ENCODE measurements at regions not wholly inside any gene's neighbourhood (a gene's known extent, or its start where the extent isn't known, plus 50 kb on each side); places are given as distances from the start of the nearest gene placed in this dataset.

- peak; percentile 22 for DNase-seq (ENCODE audit: low spot score)
Measured at GRCh38 chr11:128365044-128365443, 222.3 kb downstream of the ETS1 start.

GRCh38 chr11:128361451-128362020 lies 225.8 kb downstream of the ETS1 start:
- DNase-seq (ENCODE audit: low spot score): no peak

- DNase-seq (ENCODE audit: low spot score): no peak
Measured at GRCh38 chr11:128359515-128359914, 227.8 kb downstream of the ETS1 start.

GRCh38 chr11:128357073-128357472 lies 230.3 kb downstream of the ETS1 start:
- no peak for DNase-seq (ENCODE audit: low spot score)

GRCh38 chr11:128355558-128355957 lies 231.8 kb downstream of the ETS1 start:
- DNase-seq (ENCODE audit: low spot score): no peak

GRCh38 chr11:128354476-128354875 lies 232.9 kb downstream of the ETS1 start:
- no peak for DNase-seq (ENCODE audit: low spot score)

DNA sequence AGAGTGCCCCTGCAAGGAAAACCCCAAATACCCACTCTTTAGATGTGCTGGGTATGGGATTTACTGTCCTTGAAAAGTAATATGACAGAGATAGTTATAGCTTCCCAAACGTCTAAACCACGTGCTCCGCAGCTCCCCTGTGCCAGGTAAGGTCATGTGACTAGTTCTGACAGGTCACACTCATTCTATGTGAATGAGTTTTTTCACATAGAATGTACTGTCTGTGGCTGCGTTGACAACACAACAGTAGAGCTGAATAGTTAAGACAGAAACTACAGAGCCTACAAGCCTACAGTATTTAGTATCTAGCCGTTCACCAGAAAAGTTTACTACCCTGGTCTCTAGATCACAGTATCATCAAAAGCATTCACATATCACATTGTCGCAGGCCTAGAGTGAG lies 236.2 kb downstream of the ETS1 start:
- DNase-seq (ENCODE audit: low spot score): no peak

- DNase-seq (ENCODE audit: low spot score): no peak
Measured at GRCh38 chr11:128349650-128350299, 237.6 kb downstream of the ETS1 start.

DNA sequence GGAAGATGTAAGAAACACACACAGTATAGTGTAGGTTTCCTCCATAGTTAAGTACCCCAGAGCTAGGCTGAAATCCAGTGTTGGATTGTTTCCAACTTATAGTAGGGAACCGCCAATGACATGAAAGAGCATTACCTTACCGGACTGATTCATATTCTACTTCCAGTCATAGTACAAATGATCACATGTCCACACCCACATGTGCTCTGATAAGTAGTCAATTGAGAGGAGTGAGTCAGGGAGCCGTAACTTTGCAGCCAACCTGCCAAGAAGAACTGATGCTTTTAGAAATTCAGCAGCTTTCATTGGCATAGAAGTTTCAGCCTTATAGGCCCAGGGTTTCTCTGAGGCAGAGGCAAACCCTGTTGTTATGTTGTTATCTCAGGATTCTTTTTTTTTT lies 240.6 kb downstream of the ETS1 start:
- DNase-seq (ENCODE audit: low spot score): no peak

GRCh38 chr11:128345316-128345715 lies 242.0 kb downstream of the ETS1 start:
- DNase-seq (ENCODE audit: low spot score): no peak

DNA sequence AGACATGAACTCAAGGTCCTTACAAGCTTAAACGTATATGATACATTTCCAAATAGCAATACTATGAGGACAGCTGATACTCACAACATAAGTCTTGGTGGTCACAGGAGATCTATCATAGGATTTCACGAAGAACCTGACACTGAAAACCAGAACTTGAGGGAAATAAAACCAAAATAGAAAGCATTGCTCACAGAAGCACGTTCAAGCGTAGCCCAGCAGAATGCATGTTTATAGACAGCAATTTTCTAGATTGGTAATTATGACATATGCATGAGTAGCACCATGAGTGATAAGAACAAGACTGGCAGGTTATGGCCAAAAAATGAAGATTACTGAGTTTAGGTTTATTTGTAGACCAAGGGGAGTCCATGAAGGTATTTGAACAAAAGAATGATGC lies 243.5 kb downstream of the ETS1 start:
- no peak for DNase-seq (ENCODE audit: low spot score)

DNA sequence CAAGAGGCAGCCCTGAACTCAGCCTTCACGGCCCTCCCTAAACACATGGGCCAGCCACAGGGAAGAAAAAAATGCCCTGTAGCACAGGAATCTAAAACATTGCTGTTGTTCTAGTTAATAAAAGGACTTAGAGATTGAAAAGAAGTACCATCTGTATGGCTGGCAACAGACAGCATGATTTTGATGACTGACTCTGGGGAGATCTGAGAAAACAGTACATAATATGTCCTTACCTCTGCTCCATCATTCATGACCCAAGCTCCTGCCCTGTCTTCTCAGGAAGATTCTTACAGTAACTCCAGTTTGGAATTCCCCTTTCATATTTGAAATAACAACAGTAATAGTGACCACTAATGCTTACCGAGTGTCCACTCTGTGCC lies 244.2 kb downstream of the ETS1 start:
- DNase-seq (ENCODE audit: low spot score): no peak

- DNase-seq (ENCODE audit: low spot score): peak; percentile 28
Measured at GRCh38 chr11:128342511-128343134, 244.7 kb downstream of the ETS1 start.

DNA sequence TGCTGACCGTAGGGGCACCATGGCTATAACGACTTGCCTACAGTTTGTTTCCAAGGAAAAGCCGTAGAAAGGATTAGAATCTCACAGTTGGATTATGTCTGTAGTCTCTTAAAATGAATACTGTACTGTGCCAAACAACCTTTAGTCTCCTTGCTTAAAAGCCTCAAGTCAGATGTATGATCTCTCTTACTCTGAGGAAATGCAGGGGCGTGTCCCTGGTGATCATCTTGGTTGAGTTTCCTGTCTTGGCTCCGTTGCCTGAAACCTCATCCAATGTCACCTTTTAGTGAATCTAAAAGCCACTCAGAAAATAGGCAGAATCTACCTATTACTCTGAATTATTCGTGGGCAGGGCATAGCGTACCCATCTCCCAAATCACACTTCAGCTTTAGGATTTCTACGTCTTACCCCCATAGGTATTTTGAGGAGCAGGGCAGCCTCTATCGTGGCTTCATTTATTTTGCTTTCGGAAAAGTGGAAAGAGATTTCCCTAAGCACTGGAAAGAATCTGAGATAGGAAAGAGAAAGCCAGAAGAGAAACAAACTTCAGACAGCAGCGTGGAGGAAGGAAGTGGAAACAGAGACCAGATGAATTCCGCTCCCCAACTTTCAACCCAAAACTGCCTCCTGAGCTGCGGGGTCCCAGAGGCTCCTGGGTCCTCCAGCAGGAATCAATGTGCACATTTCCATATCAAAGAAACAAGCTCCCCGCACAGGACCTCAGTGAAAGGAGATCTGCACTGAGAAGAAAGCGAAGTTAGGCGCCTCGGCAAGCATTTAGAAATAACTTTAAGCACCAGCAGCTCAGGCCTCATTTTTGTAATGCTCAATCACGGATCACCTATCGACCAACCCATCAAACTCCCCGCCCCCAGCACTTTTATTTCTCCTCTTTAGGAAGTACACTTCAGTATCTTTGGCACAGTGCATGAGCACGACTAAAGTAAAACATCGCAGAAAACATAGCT lies 245.8 kb downstream of the ETS1 start:
- no peak for DNase-seq (ENCODE audit: low spot score)

DNA sequence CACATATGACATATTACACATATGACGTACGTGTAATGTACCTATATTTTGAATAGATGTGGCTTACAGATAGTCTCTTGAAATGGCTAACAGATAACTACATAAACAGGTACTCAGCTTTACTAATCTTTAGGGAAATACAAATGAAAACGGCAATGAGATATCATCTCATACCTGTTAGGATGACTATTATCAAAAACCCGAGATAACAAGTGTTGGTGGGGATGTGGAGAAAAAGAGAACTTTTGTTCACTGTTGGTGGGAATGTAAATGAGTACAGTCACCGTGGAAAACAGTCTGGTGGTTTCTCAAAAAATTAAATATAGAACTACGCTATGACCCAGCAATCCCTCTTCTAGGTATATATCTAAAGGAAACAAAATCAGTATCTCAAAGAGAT lies 247.6 kb downstream of the ETS1 start:
- no peak for DNase-seq (ENCODE audit: low spot score)

- no peak for DNase-seq (ENCODE audit: low spot score)
Measured at GRCh38 chr11:128338811-128339210, 248.5 kb downstream of the ETS1 start.

- DNase-seq (ENCODE audit: low spot score): no peak
Measured at GRCh38 chr11:128336203-128336602, 251.2 kb downstream of the ETS1 start.

- DNase-seq (ENCODE audit: low spot score): no peak
Measured at GRCh38 chr11:128335729-128336128, 251.6 kb downstream of the ETS1 start.

- no peak for DNase-seq (ENCODE audit: low spot score)
Measured at GRCh38 chr11:128334311-128335044, 252.9 kb downstream of the ETS1 start.

DNA sequence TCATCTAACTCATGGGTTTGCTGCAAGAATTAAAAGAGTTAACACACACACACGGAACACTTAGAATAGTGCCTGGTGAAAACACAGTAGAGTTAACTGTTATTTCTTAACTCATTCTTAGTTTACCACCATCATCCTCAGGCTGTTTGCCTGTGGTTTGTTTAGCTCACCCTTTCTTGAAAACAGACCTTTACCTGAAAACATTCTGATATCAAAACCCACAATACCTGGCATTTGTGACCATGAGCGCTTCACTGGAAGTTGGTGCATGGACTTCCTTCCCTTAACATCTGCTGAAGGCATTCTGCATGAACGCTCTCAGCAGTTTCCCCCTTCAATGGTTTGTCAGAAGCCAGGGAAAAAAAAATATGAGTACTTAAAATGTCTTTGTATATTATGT lies 256.0 kb downstream of the ETS1 start:
- DNase-seq (ENCODE audit: low spot score): no peak

DNA sequence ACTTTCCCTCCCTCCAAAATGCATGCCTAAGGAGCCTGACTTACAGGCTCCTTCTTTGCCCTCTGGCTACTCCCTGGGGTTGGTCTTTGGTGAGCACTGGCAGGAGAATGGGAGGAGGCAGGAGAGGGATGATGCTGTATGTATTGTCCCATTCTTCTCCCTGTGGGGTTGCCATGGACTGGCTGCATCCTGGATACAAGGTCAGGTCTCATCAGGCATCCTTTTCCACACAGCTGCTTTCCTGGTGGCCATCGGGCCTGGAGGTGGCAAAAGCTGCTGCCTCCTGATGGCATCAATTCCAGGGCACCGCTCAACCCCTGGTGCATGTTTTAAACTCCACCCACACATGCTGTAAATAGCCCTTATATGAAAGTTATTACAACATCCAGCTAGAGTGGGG lies 257.2 kb downstream of the ETS1 start:
- DNase-seq (ENCODE audit: low spot score): no peak

GRCh38 chr11:128328955-128329551 lies 258.3 kb downstream of the ETS1 start:
- DNase-seq (ENCODE audit: low spot score): no peak

Data from LoVo (cell line).